HS-27A (cell line): ENCODE measurements at regions not wholly inside any gene's neighbourhood (a gene's known extent, or its start where the extent isn't known, plus 50 kb on each side); places are given as distances from the start of the nearest gene placed in this dataset.

Experiments
- DNase-seq: peaks from one replicate; pipeline ENCODE4 v3.0.0-alpha.2; 2012; ENCODE audit warnings: low read depth, missing footprints

- DNase-seq, result no peak
Measured at GRCh38 chr5:174596429-174596828, 128.0 kb upstream of the MSX2 start.

- DNase-seq, result no peak
Measured at GRCh38 chr5:174599992-174600391, 124.4 kb upstream of the MSX2 start.

GRCh38 chr5:174601946-174602345 lies 122.4 kb upstream of the MSX2 start:
- no peak for DNase-seq

- DNase-seq, result no peak
Measured at GRCh38 chr5:174606153-174606552, 118.2 kb upstream of the MSX2 start.

GRCh38 chr5:174606646-174607045 lies 117.7 kb upstream of the MSX2 start:
- DNase-seq, result no peak

GRCh38 chr5:174607205-174607604 lies 117.2 kb upstream of the MSX2 start:
- no peak for DNase-seq

GRCh38 chr5:174607916-174608315 lies 116.5 kb upstream of the MSX2 start:
- no peak for DNase-seq

- DNase-seq, result no peak
Measured at GRCh38 chr5:174608631-174609097, 115.7 kb upstream of the MSX2 start.

- no peak for DNase-seq
Measured at GRCh38 chr5:174609116-174609515, 115.3 kb upstream of the MSX2 start.

- DNase-seq, result no peak
Measured at GRCh38 chr5:174610968-174611367, 113.4 kb upstream of the MSX2 start.

GRCh38 chr5:174612686-174613085 lies 111.7 kb upstream of the MSX2 start:
- DNase-seq, result no peak

GRCh38 chr5:174614500-174615135 lies 109.8 kb upstream of the MSX2 start:
- DNase-seq, result no peak

GRCh38 chr5:174616036-174616435 lies 108.3 kb upstream of the MSX2 start:
- no peak for DNase-seq

GRCh38 chr5:174617285-174617684 lies 107.1 kb upstream of the MSX2 start:
- no peak for DNase-seq

GRCh38 chr5:174617910-174618309 lies 106.5 kb upstream of the MSX2 start:
- DNase-seq, result no peak

- DNase-seq, result no peak
Measured at GRCh38 chr5:174618589-174618988, 105.8 kb upstream of the MSX2 start.

- DNase-seq, result no peak
Measured at GRCh38 chr5:174622067-174622466, 102.3 kb upstream of the MSX2 start.

GRCh38 chr5:174623018-174623417 lies 101.4 kb upstream of the MSX2 start:
- DNase-seq, result no peak

- no peak for DNase-seq
Measured at GRCh38 chr5:174623433-174624019, 100.9 kb upstream of the MSX2 start.

GRCh38 chr5:174624733-174625522 lies 99.5 kb upstream of the MSX2 start:
- DNase-seq, result no peak

GRCh38 chr5:174625591-174626350 lies 98.6 kb upstream of the MSX2 start:
- no peak for DNase-seq

- DNase-seq, result no peak
Measured at GRCh38 chr5:174626369-174626920, 97.9 kb upstream of the MSX2 start.
